Esophagus muscularis mucosa (tissue), 4 donors: ENCODE measurements at regions not wholly inside any gene's neighbourhood (a gene's known extent, or its start where the extent isn't known, plus 50 kb on each side); places are given as distances from the start of the nearest gene placed in this dataset.

Experiments
- DNase-seq: peaks from one replicate; pipeline ENCODE4 v3.0.0-alpha.2; 2017; ENCODE audit errors: extremely low spot score
- H3K27ac ChIP-seq, 4 donors: fragments of 200-600 bp; sonication (generic); replicated peaks in 1 of 4; 1 replicate in 3 of 4; 2 replicates in 1 of 4; pipeline ENCODE4 v1.5.1; 2016 to 2019; ENCODE audit warnings: mild to moderate bottlenecking in 1 of 4
- H3K27me3 ChIP-seq, 4 donors: fragments of 200-600 bp; sonication (generic); one replicate each; pipeline versions ENCODE4 v1.5.1 to v1.6.0; 2016 to 2019
- H3K36me3 ChIP-seq, 4 donors: fragments of 200-600 bp; sonication (generic); one replicate each; pipeline ENCODE4 v1.5.1; 2016 to 2019
- H3K4me1 ChIP-seq, 4 donors: fragments of 200-600 bp; sonication (generic); one replicate each; pipeline ENCODE4 v1.5.1; 2016 to 2019
- H3K4me3 ChIP-seq, 4 donors: fragments of 200-600 bp; sonication (generic); 1 replicate in 2 of 4; 2 replicates in 2 of 4; pipeline ENCODE4 v1.5.1; 2016 to 2019; ENCODE audit warnings: mild to moderate bottlenecking in 4 of 4, moderate library complexity in 1 of 4
- H3K9me3 ChIP-seq, 4 donors: fragments of 200-600 bp; sonication (generic); 1 replicate in 3 of 4; 2 replicates in 1 of 4; pipeline ENCODE4 v1.5.1; 2016 to 2019
- CTCF ChIP-seq, 3 experiments: fragments of 200-600 bp in 2 of 3; fragments of 450-650 bp in 1 of 3; sonication (generic) in 2 of 3; IDR thresholded peaks; one replicate each; pipeline ENCODE4 v1.5.1; 2017 to 2019; ENCODE audit warnings: antibody characterized with exemption in 3 of 3, mild to moderate bottlenecking in 2 of 3, moderate library complexity in 1 of 3
- EP300 ChIP-seq: sonication (generic); formaldehyde crosslinking; IDR thresholded peaks from one replicate; pipeline ENCODE4 v1.6.1; 2017; ENCODE audit warnings: antibody characterized with exemption
- POLR2A ChIP-seq: fragments of 450-650 bp; IDR thresholded peaks from one replicate; pipeline ENCODE4 v1.6.1; 2017; ENCODE audit warnings: antibody characterized with exemption, moderate library complexity, mild to moderate bottlenecking, low read depth
- POLR2AphosphoS5 ChIP-seq, 2 donors: sonication (generic); formaldehyde crosslinking; IDR thresholded peaks; one replicate each; pipeline ENCODE4 v1.6.1; 2017; ENCODE audit warnings: antibody characterized with exemption in 2 of 2
- WGBS: methylation state at CpG from one replicate; pipeline ENCODE4 v1.1.5; 2018; 5-methylcytosine and 5-hydroxymethylcytosine counted together
- intact Hi-C: fragments of 100-400 bp; cut with DNase I; formaldehyde crosslinking; loops from one replicate; pipeline ENCODE4 v1.15.1; 2023

GRCh38 chr12:74689071-74689655 lies 151.5 kb downstream of the ATXN7L3B start:
- H3K36me3 ChIP-seq, result no peaks in the 10 kb centered on the region
- no peak for DNase-seq
- H3K27ac ChIP-seq, result no peak overlapping the region
- H3K9me3 ChIP-seq, result no peaks in the 10 kb centered on the region
- WGBS, result 39% methylated on average over 3 of the region's 3 CpGs
- H3K27me3 ChIP-seq, result no peaks in the 10 kb centered on the region
- intact Hi-C loops, result no loop called here
- H3K4me1 ChIP-seq, result no peaks in the 10 kb centered on the region
- no peak for TF ChIP-seq POLR2A
- TF ChIP-seq CTCF (IDR thresholded peaks at IDR 0.05), result peak in 2 of 3 experiments; percentile 45 to 49
- H3K4me3 ChIP-seq, result no peak overlapping the region

GRCh38 chr12:74689929-74690328 lies 152.3 kb downstream of the ATXN7L3B start:
- DNase-seq, result no peak
- Histone ChIP-seq H3K27ac (no peak overlapping the region), H3K36me3 (no peaks in the 10 kb centered on the region), H3K9me3 (no peaks in the 10 kb centered on the region), H3K4me3 (no peak overlapping the region), H3K27me3 (no peaks in the 10 kb centered on the region), H3K4me1 (no peaks in the 10 kb centered on the region)
- TF ChIP-seq EP300 (no peak), POLR2AphosphoS5 (IDR thresholded peaks at IDR 0.05) (no peak), POLR2A (no peak), CTCF (IDR thresholded peaks at IDR 0.05) (no peak)
- 80% methylated on average over 2 of the region's 2 CpGs for WGBS
- intact Hi-C loops, result no loop called here

- TF ChIP-seq POLR2AphosphoS5 (IDR thresholded peaks at IDR 0.05), result no peak
- no peak for TF ChIP-seq EP300
- TF ChIP-seq CTCF (IDR thresholded peaks at IDR 0.05), result no peak
- no peak for TF ChIP-seq POLR2A
These were observed 181.8 kb downstream of the ATXN7L3B start for GRCh38 chr12:74719447-74719846.

GRCh38 chr12:74722709-74723108 lies 185.1 kb downstream of the ATXN7L3B start:
- Histone ChIP-seq H3K27ac (no peak overlapping the region), H3K9me3 (no peaks in the 10 kb centered on the region), H3K27me3 (no peaks in the 10 kb centered on the region), H3K4me3 (no peak overlapping the region), H3K4me1 (no peaks in the 10 kb centered on the region), H3K36me3 (no peaks in the 10 kb centered on the region)
- TF ChIP-seq EP300 (no peak), CTCF (IDR thresholded peaks at IDR 0.05) (no peak), POLR2AphosphoS5 (IDR thresholded peaks at IDR 0.05) (no peak), POLR2A (no peak)
- intact Hi-C loops, result no loop called here
- 44% methylated on average over 3 of the region's 3 CpGs for WGBS
- DNase-seq, result no peak

More at GRCh38 chr12:74719447-74719846, 181.8 kb downstream of the ATXN7L3B start:
- no peak overlapping the region for H3K4me3 ChIP-seq
- H3K27me3 ChIP-seq, result no peaks in the 10 kb centered on the region
- H3K4me1 ChIP-seq, result no peaks in the 10 kb centered on the region
- H3K9me3 ChIP-seq, result no peaks in the 10 kb centered on the region
- H3K36me3 ChIP-seq, result no peaks in the 10 kb centered on the region
- H3K27ac ChIP-seq, result no peak overlapping the region
- intact Hi-C loops, result no loop called here
- DNase-seq, result no peak
- WGBS, result 83% methylated on average over 2 of the region's 2 CpGs

- intact Hi-C loops, result no loop called here
- H3K4me1 ChIP-seq, result no peaks in the 10 kb centered on the region
- no peak for TF ChIP-seq POLR2AphosphoS5 (IDR thresholded peaks at IDR 0.05)
- no peak for TF ChIP-seq EP300
- no peak for TF ChIP-seq POLR2A
- no peak for TF ChIP-seq CTCF (IDR thresholded peaks at IDR 0.05)
- H3K36me3 ChIP-seq, result no peaks in the 10 kb centered on the region
- DNase-seq, result no peak
- no peaks in the 10 kb centered on the region for H3K9me3 ChIP-seq
- H3K27me3 ChIP-seq, result no peaks in the 10 kb centered on the region
- H3K4me3 ChIP-seq, result no peak overlapping the region
- no peak overlapping the region for H3K27ac ChIP-seq
- WGBS, result 82% methylated on average over 1 of the region's 1 CpG
These were observed 187.5 kb downstream of the ATXN7L3B start for GRCh38 chr12:74725154-74725553.
